ENCODE measurements at regions not wholly inside any gene's neighbourhood (a gene's known extent, or its start where the extent isn't known, plus 50 kb on each side); places are given as distances from the start of the nearest gene placed in this dataset.

DNA sequence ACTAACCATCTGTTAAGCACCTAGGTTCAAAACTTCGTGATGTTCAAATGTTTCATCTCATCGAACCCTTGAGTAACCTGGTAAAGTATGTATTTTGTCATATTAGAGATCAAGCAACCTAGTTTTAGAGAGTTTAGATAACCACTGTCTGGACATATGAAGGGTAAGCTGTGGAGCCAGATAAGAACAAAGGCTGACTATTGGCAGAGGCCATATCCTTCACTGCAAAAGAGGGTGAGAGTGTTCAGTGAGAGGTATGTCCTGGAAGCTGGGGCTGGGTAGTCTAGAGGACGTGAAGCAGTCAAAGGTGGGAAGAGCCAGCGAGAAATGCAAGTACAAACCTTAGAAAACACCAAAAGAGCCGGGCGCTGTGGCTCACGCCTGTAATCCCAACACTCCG lies 573.1 kb upstream of the KLF4 start:
- H3K27ac Mint-ChIP-seq, result no peak overlapping the region
- H3K27me3 Mint-ChIP-seq (ENCODE audit: low read depth), result no peaks in the 10 kb centered on the region
- no peak overlapping the region for H3K4me3 Mint-ChIP-seq (ENCODE audit: low read depth)
- no peaks in the 10 kb centered on the region for H3K36me3 Mint-ChIP-seq (ENCODE audit: low read depth)
- H3K9me3 Mint-ChIP-seq, result peaks cover 4% of the 10 kb centered on the region
- intact Hi-C loops (cut with micrococcal nuclease), result no loop called here
- no peak for DNase-seq (ENCODE audit: low spot score)
- no peaks in the 10 kb centered on the region for H3K4me1 Mint-ChIP-seq (ENCODE audit: low read depth)

GRCh38 chr9:108060175-108060574 lies 570.6 kb upstream of the KLF4 start:
- Mint-ChIP-seq H3K27ac (no peak overlapping the region), H3K4me3 (ENCODE audit: low read depth) (no peak overlapping the region), H3K4me1 (ENCODE audit: low read depth) (no peaks in the 10 kb centered on the region), H3K36me3 (ENCODE audit: low read depth) (no peaks in the 10 kb centered on the region), H3K27me3 (ENCODE audit: low read depth) (no peaks in the 10 kb centered on the region), H3K9me3 (no peaks in the 10 kb centered on the region)
- DNase-seq (ENCODE audit: low spot score), result no peak
- intact Hi-C loops (cut with micrococcal nuclease), result no loop called here

- Mint-ChIP-seq H3K27ac (no peak overlapping the region), H3K4me3 (ENCODE audit: low read depth) (no peak overlapping the region), H3K36me3 (ENCODE audit: low read depth) (no peaks in the 10 kb centered on the region), H3K9me3 (no peaks in the 10 kb centered on the region), H3K27me3 (ENCODE audit: low read depth) (no peaks in the 10 kb centered on the region), H3K4me1 (ENCODE audit: low read depth) (no peaks in the 10 kb centered on the region)
- no peak for DNase-seq (ENCODE audit: low spot score)
- intact Hi-C loops (cut with micrococcal nuclease), result no loop called here
Measured at GRCh38 chr9:108058135-108058814, 568.7 kb upstream of the KLF4 start.

DNA sequence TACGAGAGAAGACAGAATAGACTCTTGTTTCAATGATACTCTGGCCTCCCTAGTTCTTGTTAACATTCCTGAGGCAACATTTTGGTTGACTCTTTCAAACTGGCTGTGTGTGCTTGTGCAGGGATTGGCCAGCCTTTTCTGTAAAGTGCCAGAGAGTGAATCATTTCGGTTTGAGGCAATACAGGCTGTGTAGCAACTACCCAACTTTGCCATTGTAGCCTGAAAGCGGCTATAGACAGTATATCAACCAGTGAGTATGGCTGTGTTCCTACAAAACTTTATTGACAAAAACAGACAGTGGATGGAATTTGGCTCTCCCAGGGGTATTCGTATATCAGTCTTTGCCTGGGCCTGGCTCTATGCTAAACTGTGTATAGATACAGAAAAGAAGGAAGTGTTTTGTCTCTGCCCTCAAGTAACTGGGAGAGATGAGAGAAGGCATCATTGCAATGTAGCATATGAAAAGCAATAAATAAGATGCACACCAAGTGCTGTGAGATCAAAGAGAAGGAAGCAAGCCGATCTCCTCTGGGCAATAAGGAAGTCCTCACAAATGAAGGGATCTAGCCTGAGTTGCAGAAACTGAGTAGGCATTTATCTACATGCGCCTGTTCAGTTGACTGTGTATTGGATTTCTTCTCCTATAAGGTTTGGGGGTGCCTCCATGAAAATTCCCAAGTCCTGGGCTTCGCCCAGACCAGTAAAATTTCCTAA lies 568.0 kb upstream of the KLF4 start:
- Mint-ChIP-seq H3K27ac (no peak overlapping the region), H3K27me3 (ENCODE audit: low read depth) (no peaks in the 10 kb centered on the region), H3K36me3 (ENCODE audit: low read depth) (no peaks in the 10 kb centered on the region), H3K9me3 (no peaks in the 10 kb centered on the region), H3K4me3 (ENCODE audit: low read depth) (no peak overlapping the region), H3K4me1 (ENCODE audit: low read depth) (no peaks in the 10 kb centered on the region)
- no peak for DNase-seq (ENCODE audit: low spot score)
- intact Hi-C loops (cut with micrococcal nuclease), result no loop called here

DNA sequence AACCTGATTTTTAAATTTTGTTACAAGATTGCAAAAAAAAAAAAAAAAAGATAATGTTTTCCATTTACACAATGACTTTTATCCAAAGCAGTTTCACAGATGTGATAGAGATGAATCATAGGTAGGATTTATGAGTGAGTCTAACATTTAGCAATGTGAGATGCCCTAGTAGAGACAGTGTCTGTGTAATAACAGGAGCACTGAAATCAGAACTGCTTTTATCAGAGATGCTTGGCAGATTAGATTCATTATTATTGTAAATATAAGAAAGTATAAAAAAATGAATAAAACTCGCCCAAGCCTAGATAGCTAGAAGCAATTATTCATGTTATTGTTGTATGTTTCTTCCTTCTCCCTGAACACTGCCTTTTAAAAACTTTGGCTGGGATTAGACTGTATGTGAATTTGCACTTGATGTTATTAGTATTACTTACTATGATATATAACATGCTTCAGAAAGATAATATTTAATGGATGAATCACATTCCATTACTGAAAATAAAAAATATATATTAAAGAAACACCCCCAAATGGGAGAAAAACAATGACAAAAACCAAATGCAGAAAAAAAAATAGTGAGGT lies 567.3 kb upstream of the KLF4 start:
- no peaks in the 10 kb centered on the region for H3K9me3 Mint-ChIP-seq
- H3K27me3 Mint-ChIP-seq (ENCODE audit: low read depth), result no peaks in the 10 kb centered on the region

GRCh38 chr9:108056084-108056804 lies 566.7 kb upstream of the KLF4 start:
- Mint-ChIP-seq H3K4me3 (ENCODE audit: low read depth) (no peak overlapping the region), H3K9me3 (peaks cover 4% of the 10 kb centered on the region), H3K27me3 (ENCODE audit: low read depth) (no peaks in the 10 kb centered on the region), H3K36me3 (ENCODE audit: low read depth) (no peaks in the 10 kb centered on the region), H3K27ac (no peak overlapping the region), H3K4me1 (ENCODE audit: low read depth) (no peaks in the 10 kb centered on the region)
- no peak for DNase-seq (ENCODE audit: low spot score)
- intact Hi-C loops (cut with micrococcal nuclease), result no loop called here

More for the DNA sequence above, 567.3 kb upstream of the KLF4 start:
- Mint-ChIP-seq H3K4me3 (ENCODE audit: low read depth) (no peak overlapping the region), H3K4me1 (ENCODE audit: low read depth) (no peaks in the 10 kb centered on the region), H3K36me3 (ENCODE audit: low read depth) (no peaks in the 10 kb centered on the region), H3K27ac (no peak overlapping the region)
- intact Hi-C loops (cut with micrococcal nuclease), result no loop called here
- DNase-seq (ENCODE audit: low spot score), result no peak

GRCh38 chr9:108054131-108054630 lies 564.6 kb upstream of the KLF4 start:
- no peak for DNase-seq (ENCODE audit: low spot score)
- intact Hi-C loops (cut with micrococcal nuclease), result no loop called here
- Mint-ChIP-seq H3K4me3 (ENCODE audit: low read depth) (no peak overlapping the region), H3K9me3 (peaks cover 4% of the 10 kb centered on the region), H3K27ac (no peak overlapping the region), H3K4me1 (ENCODE audit: low read depth) (no peaks in the 10 kb centered on the region), H3K27me3 (ENCODE audit: low read depth) (no peaks in the 10 kb centered on the region), H3K36me3 (ENCODE audit: low read depth) (no peaks in the 10 kb centered on the region)

GRCh38 chr9:108053555-108054061 lies 564.0 kb upstream of the KLF4 start:
- no peaks in the 10 kb centered on the region for H3K4me1 Mint-ChIP-seq (ENCODE audit: low read depth)
- no peak overlapping the region for H3K4me3 Mint-ChIP-seq (ENCODE audit: low read depth)
- H3K27me3 Mint-ChIP-seq (ENCODE audit: low read depth), result no peaks in the 10 kb centered on the region
- intact Hi-C loops (cut with micrococcal nuclease), result no loop called here
- peaks cover 4% of the 10 kb centered on the region for H3K9me3 Mint-ChIP-seq
- H3K36me3 Mint-ChIP-seq (ENCODE audit: low read depth), result no peaks in the 10 kb centered on the region
- H3K27ac Mint-ChIP-seq, result no peak overlapping the region
- DNase-seq (ENCODE audit: low spot score), result no peak

DNA sequence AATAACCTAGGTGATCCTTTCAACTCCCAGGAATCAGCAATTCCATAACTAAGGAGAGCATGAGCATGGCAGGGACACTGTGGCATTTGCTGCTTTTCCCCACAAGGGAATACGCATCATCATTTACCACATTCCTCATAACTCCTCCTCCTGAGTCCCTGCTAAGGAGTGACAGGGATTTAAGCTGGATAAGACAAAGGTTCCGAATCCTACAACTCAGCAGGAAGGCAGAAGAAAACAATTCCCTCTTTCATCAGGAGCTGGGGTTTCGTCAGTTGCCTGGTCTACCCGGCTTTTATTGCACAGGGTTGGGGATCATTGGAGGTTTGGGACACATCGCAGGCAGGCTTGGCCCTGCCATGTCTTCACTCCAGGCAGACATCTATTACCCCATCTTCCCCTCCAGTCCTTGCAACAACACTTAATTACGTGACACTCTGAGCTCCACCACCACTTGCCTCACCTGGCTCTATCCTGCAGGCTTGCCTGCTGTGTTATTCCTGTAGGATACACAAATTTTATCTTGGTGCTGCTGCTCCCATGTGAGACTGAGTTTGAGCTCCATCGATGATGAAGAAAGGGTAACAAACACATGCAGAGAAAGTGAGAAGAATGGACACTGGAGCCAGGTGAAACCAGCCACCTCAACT lies 563.0 kb upstream of the KLF4 start:
- Mint-ChIP-seq H3K9me3 (peaks cover 9% of the 10 kb centered on the region), H3K27me3 (ENCODE audit: low read depth) (no peaks in the 10 kb centered on the region), H3K36me3 (ENCODE audit: low read depth) (no peaks in the 10 kb centered on the region), H3K4me1 (ENCODE audit: low read depth) (no peaks in the 10 kb centered on the region), H3K27ac (no peak overlapping the region), H3K4me3 (ENCODE audit: low read depth) (no peak overlapping the region)
- intact Hi-C loops (cut with micrococcal nuclease), result no loop called here
- DNase-seq (ENCODE audit: low spot score), result no peak

- Mint-ChIP-seq H3K9me3 (peaks cover 9% of the 10 kb centered on the region), H3K36me3 (ENCODE audit: low read depth) (no peaks in the 10 kb centered on the region), H3K4me3 (ENCODE audit: low read depth) (no peak overlapping the region), H3K4me1 (ENCODE audit: low read depth) (no peaks in the 10 kb centered on the region), H3K27ac (no peak overlapping the region), H3K27me3 (ENCODE audit: low read depth) (no peaks in the 10 kb centered on the region)
- no peak for DNase-seq (ENCODE audit: low spot score)
- intact Hi-C loops (cut with micrococcal nuclease), result no loop called here
Measured at GRCh38 chr9:108050894-108051293, 561.3 kb upstream of the KLF4 start.

GRCh38 chr9:108049671-108050494 lies 560.3 kb upstream of the KLF4 start:
- no peak for DNase-seq (ENCODE audit: low spot score)
- Mint-ChIP-seq H3K4me3 (ENCODE audit: low read depth) (no peak overlapping the region), H3K36me3 (ENCODE audit: low read depth) (no peaks in the 10 kb centered on the region), H3K27ac (no peak overlapping the region), H3K27me3 (ENCODE audit: low read depth) (no peaks in the 10 kb centered on the region), H3K9me3 (peaks cover 9% of the 10 kb centered on the region), H3K4me1 (ENCODE audit: low read depth) (no peaks in the 10 kb centered on the region)
- intact Hi-C loops (cut with micrococcal nuclease), result no loop called here
